ENCODE measurements at regions not wholly inside any gene's neighbourhood (a gene's known extent, or its start where the extent isn't known, plus 50 kb on each side); places are given as distances from the start of the nearest gene placed in this dataset.

DNA sequence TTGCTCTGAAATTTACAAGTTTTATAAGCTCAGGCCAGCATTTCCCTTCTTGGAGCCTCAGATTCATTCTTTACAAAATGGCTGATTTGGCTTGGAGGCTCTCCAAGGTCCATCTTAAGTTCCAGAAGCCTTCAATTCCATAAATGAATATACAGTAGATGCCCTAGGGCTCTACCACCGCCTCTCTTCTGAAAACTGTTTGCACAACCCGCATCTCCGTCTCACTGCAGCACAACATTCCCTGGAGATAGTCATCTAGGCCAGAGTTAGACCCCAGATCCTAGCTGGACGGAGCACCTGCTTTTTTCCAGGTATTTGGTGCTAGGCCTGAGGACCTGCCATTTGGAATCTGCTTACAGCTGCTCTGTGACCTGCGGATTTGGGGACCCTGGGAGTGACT is 50.5 kb upstream of the NRP1 start:
- no peak for TF ChIP-seq EZH2 (IDR thresholded peaks at IDR 0.05; ENCODE audit: insufficient read depth, poor library complexity, severe bottlenecking)
- no peak for TF ChIP-seq EZH2phosphoT487 (IDR thresholded peaks at IDR 0.05; ENCODE audit: insufficient read depth, low read depth)
